ENCODE measurements at regions not wholly inside any gene's neighbourhood (a gene's known extent, or its start where the extent isn't known, plus 50 kb on each side); places are given as distances from the start of the nearest gene placed in this dataset.

DNA sequence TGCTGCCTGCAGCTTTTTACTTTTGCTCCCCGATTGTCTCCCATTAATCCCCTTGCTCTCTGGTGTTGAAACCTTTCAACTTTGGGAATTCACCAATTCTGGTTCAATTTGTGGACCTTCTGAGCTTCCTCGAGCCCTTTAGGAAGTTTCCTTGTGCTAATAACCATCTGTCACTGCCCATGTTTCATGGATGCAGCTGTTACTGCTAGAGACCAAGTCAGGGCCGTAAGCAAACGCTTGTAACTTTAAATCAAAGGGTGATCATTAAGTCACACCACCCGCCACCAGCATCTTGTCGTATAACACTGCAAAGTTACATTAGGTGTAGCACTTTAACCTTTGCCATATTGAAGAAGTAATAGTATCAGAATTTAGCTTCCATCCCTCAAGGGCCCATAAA lies 268.3 kb upstream of the SASH1 start:
- TF ChIP-seq, protein P1, sequence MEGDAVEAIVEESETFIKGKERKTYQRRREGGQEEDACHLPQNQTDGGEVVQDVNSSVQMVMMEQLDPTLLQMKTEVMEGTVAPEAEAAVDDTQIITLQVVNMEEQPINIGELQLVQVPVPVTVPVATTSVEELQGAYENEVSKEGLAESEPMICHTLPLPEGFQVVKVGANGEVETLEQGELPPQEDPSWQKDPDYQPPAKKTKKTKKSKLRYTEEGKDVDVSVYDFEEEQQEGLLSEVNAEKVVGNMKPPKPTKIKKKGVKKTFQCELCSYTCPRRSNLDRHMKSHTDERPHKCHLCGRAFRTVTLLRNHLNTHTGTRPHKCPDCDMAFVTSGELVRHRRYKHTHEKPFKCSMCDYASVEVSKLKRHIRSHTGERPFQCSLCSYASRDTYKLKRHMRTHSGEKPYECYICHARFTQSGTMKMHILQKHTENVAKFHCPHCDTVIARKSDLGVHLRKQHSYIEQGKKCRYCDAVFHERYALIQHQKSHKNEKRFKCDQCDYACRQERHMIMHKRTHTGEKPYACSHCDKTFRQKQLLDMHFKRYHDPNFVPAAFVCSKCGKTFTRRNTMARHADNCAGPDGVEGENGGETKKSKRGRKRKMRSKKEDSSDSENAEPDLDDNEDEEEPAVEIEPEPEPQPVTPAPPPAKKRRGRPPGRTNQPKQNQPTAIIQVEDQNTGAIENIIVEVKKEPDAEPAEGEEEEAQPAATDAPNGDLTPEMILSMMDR (IDR thresholded peaks at IDR 0.05; ENCODE audit: borderline replicate concordance, extremely low read depth, low read length, poor library complexity, severe bottlenecking) = no peak
- no peak for TF ChIP-seq EZH2 (IDR thresholded peaks at IDR 0.05; ENCODE audit: borderline replicate concordance, low read depth, low read length, severe bottlenecking)
